Tibial artery (tissue), 4 donors: ENCODE measurements at regions not wholly inside any gene's neighbourhood (a gene's known extent, or its start where the extent isn't known, plus 50 kb on each side); places are given as distances from the start of the nearest gene placed in this dataset.
"Not testable (repeated sequence)": the region's sequence is repeated elsewhere in the genome, so short reads cannot be mapped to it uniquely, and the experiment has no call there.

Source experiments
- DNase-seq, 2 donors: peaks; one replicate each; pipeline ENCODE4 v3.0.0-alpha.2; 2019
- H3K27ac ChIP-seq, 2 donors: fragments of 200-600 bp; sonication (generic) in 1 of 2; 1 replicate in 1 of 2; 2 replicates in 1 of 2; pipeline ENCODE4 v1.5.1; 2018 to 2019; ENCODE audit warnings: mild to moderate bottlenecking in 1 of 2
- H3K27me3 ChIP-seq, 2 donors: fragments of 200-600 bp; sonication (generic) in 1 of 2; one replicate each; pipeline versions ENCODE4 v1.5.1 to v1.6.0; 2016 to 2019
- H3K36me3 ChIP-seq, 3 donors: fragments of 200-600 bp; sonication (generic) in 2 of 3; one replicate each; pipeline ENCODE4 v1.5.1; 2016 to 2019; ENCODE audit warnings: mild to moderate bottlenecking in 2 of 3
- H3K4me1 ChIP-seq, 4 donors: fragments of 200-600 bp; sonication (generic) in 2 of 4; 1 replicate in 3 of 4; 2 replicates in 1 of 4; pipeline ENCODE4 v1.5.1; 2016 to 2019
- H3K4me3 ChIP-seq, 2 donors: fragments of 200-600 bp; sonication (generic) in 1 of 2; 1 replicate in 1 of 2; 2 replicates in 1 of 2; pipeline ENCODE4 v1.5.1; 2018 to 2019; ENCODE audit warnings: mild to moderate bottlenecking in 2 of 2
- H3K9me3 ChIP-seq, 3 donors: fragments of 200-600 bp; sonication (generic) in 1 of 3; one replicate each; pipeline ENCODE4 v1.5.1; 2016 to 2019
- intact Hi-C: fragments of 100-400 bp; cut with DNase I; formaldehyde crosslinking; loops from one replicate; pipeline ENCODE4 v1.15.0; 2023; ENCODE audit warnings: low total_unique reads
- TF ChIP-seq, protein P1 (sequence below), 2 experiments: fragments of 200-600 bp in 1 of 2; fragments of 450-650 bp in 1 of 2; IDR thresholded peaks; one replicate each; pipeline ENCODE4 v1.5.1; 2017 to 2019; ENCODE audit warnings: antibody characterized with exemption in 2 of 2, mild to moderate bottlenecking in 1 of 2, moderate library complexity in 1 of 2

DNA sequence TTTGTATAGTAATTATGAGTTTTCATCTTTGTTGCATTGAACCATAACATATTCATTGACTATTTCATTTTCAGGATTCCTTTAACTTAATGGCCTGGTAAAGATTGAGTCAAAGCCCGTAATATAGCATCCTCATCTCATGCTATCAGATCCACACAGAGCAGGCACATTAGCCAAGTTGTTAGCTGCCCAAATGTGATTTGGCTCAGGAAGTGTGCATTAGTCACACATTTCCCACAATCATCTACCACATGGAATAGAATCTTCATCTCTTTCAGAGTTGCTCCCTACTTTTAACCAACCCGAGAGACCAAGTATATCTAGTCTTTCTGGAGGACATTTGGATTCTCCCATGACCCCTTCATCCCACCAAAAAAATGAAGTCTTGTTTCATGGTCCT lies 481.0 kb upstream of the PTGER4 start:
- Histone ChIP-seq H3K4me1 (no peaks in the 10 kb centered on the region), H3K9me3 (no peaks in the 10 kb centered on the region), H3K27ac (no peak overlapping the region), H3K36me3 (no peaks in the 10 kb centered on the region), H3K27me3 (no peaks in the 10 kb centered on the region), H3K4me3 (no peak overlapping the region)
- no peak for DNase-seq
- intact Hi-C loops = no loop called here
- TF ChIP-seq, protein P1, sequence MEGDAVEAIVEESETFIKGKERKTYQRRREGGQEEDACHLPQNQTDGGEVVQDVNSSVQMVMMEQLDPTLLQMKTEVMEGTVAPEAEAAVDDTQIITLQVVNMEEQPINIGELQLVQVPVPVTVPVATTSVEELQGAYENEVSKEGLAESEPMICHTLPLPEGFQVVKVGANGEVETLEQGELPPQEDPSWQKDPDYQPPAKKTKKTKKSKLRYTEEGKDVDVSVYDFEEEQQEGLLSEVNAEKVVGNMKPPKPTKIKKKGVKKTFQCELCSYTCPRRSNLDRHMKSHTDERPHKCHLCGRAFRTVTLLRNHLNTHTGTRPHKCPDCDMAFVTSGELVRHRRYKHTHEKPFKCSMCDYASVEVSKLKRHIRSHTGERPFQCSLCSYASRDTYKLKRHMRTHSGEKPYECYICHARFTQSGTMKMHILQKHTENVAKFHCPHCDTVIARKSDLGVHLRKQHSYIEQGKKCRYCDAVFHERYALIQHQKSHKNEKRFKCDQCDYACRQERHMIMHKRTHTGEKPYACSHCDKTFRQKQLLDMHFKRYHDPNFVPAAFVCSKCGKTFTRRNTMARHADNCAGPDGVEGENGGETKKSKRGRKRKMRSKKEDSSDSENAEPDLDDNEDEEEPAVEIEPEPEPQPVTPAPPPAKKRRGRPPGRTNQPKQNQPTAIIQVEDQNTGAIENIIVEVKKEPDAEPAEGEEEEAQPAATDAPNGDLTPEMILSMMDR (IDR thresholded peaks at IDR 0.05) = no peak

DNA sequence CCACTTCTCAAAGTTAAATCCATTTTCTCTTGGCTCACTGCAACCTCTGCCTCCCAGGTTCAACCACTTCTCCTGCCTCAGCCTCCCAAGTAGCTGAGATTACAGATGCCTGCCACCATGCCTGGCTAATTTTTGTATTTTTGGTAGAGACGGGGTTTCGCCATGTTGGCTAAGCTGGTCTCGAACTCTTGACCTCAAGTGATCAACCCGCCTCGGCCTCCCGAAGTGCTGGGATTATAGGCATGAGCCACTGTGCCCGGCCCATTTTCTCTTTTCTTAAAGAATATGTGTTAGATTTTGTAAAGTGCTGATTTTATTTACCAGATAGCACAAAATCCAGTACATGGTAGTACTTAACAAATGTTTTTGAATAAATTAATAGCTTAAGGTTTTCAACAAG lies 484.1 kb upstream of the PTGER4 start:
- H3K9me3 ChIP-seq, DNase-seq, H3K4me1 ChIP-seq, intact Hi-C loops, H3K36me3 ChIP-seq, H3K27ac ChIP-seq, H3K4me3 ChIP-seq, H3K27me3 ChIP-seq: not testable (repeated sequence)

DNA sequence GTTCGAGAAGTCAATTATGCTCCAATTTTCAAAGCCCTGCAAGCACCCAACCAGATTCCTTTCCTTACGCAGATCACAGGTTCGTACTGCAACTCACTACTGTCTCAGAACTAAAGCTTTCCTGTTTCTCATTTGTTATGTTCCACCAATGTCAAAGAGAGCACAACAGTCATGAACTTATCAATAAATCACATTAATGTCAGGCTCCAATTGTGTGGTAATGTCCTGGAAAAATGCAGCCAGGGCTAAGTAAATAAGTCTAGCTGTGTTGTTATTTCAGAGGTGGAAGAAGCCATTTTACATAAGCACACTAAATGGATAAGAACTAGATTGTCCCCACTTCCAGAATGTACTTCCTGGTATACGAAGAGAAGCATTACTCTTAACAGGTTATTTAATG lies 488.6 kb upstream of the PTGER4 start:
- TF ChIP-seq, protein P1 (IDR thresholded peaks at IDR 0.05) = no peak
- Histone ChIP-seq H3K9me3 (no peaks in the 10 kb centered on the region), H3K4me3 (no peak overlapping the region), H3K27ac (no peak overlapping the region), H3K4me1 (no peaks in the 10 kb centered on the region), H3K27me3 (no peaks in the 10 kb centered on the region), H3K36me3 (no peaks in the 10 kb centered on the region)
- no peak for DNase-seq
- intact Hi-C loops = no loop called here

DNA sequence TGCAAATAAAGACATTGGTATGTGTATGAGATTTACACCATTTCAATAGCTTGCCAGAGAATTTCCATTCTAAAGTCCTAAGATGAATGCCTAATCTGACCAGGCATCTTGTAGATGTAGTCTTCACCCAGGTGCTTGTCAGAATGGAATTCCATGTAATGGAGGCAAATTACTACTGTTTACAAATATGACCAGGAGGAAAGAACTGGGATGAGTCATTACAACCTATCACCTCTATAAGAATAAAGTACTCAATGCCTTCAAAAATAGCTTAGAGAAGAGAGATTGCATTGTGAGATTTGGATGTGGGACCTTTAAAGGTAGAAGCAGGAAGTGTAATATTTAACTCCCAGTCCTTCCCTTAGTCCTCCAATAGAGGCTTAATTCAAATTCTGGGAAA lies 507.0 kb upstream of the PTGER4 start:
- Histone ChIP-seq H3K4me1 (no peaks in the 10 kb centered on the region), H3K4me3 (no peak overlapping the region), H3K27me3 (no peaks in the 10 kb centered on the region), H3K36me3 (no peaks in the 10 kb centered on the region), H3K27ac (no peak overlapping the region), H3K9me3 (peaks cover 0 to 18% (median 4%) of the 10 kb centered on the region in 3 donors)
- intact Hi-C loops = no loop called here
- no peak for DNase-seq
- TF ChIP-seq, protein P1 (IDR thresholded peaks at IDR 0.05) = no peak

DNA sequence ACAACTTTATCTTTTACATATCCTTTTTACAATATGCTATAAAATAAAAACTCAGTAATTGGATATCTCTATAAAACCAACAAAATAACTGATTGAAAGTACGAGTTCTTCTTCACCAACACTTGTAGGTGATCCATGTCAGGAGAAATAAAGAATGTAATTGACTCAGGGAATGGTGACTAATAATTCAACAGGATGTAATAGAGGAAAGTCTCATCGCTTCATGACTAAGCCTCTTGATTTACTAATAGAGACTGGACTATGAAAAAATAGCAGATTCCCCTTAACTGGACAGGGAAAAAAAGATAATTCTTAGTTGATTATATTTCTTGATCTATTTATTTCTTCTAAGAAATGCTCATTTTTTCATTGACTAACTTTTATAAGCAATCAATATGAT lies 507.7 kb upstream of the PTGER4 start:
- Histone ChIP-seq H3K27ac (no peak overlapping the region), H3K4me1 (no peaks in the 10 kb centered on the region), H3K9me3 (peaks cover 0 to 14% (median under 1%) of the 10 kb centered on the region in 3 donors), H3K4me3 (no peak overlapping the region), H3K27me3 (no peaks in the 10 kb centered on the region), H3K36me3 (no peaks in the 10 kb centered on the region)
- DNase-seq = no peak
- intact Hi-C loops = no loop called here
- TF ChIP-seq, protein P1 (IDR thresholded peaks at IDR 0.05) = no peak

DNA sequence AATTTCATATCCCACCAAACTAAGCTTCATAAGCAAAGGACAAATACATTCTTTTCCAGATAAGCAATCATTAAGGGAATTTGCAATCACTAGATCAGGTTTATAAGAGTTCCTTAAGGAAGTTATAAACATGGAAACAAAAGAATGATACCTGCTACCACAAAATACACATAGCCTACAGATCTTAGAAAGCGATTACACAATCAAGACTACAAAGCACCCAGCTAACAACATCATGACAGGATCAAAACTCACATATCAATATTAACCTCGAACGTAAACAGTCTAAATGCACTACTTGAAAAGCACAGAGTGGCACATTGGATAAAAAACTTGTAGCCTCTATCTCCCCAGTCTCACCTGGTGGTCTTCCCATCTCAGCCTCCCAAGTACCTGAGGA lies 512.4 kb upstream of the PTGER4 start:
- TF ChIP-seq, protein P1 (IDR thresholded peaks at IDR 0.05) = no peak
- H3K9me3 ChIP-seq = peaks cover 0 to 11% (median 0%) of the 10 kb centered on the region in 3 donors
- no peaks in the 10 kb centered on the region for H3K27me3 ChIP-seq
- H3K4me3 ChIP-seq = no peak overlapping the region
- H3K4me1 ChIP-seq = no peaks in the 10 kb centered on the region
- H3K27ac ChIP-seq = no peak overlapping the region
- no peaks in the 10 kb centered on the region for H3K36me3 ChIP-seq
- DNase-seq = no peak
- intact Hi-C loops = no loop called here
